Superior temporal gyrus (tissue), 1 donor: ENCODE measurements at regions not wholly inside any gene's neighbourhood (a gene's known extent, or its start where the extent isn't known, plus 50 kb on each side); places are given as distances from the start of the nearest gene placed in this dataset.
"Not testable (repeated sequence)": the region's sequence is repeated elsewhere in the genome, so short reads cannot be mapped to it uniquely, and the experiment has no call there.

Source experiments
- DNase-seq: peaks from one replicate; pipeline ENCODE4 v3.0.0-alpha.2; 2016; ENCODE audit errors: extremely low spot score

- DNase-seq, result not testable (repeated sequence)
These were observed 278.3 kb downstream of the PCDH17 start for GRCh38 chr13:57909833-57910232.

DNA sequence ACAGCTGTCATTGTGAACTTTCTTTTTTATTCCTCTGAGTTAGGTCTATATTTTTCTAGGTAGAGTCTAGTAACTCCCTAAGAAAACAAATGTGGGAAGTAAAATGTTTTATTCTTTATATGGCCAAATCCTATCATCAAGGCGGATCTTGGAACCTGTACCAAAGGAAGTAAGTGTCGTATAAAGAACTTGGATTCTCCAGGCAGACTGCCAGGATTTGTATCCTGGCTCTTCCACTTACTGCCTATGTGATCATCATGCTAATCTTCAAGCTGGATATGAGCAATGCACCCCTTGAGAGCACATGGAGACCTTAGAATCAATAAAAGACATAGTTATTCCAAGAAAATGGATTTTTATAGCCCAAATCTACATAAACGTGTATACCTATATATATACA is 286.5 kb downstream of the PCDH17 start:
- no peak for DNase-seq

GRCh38 chr13:57918913-57919312 is 287.4 kb downstream of the PCDH17 start:
- DNase-seq, result no peak

- no peak for DNase-seq
These were observed 293.7 kb downstream of the PCDH17 start for GRCh38 chr13:57925250-57925649.

- DNase-seq, result no peak
These were observed 294.2 kb downstream of the PCDH17 start for GRCh38 chr13:57925751-57926150.

GRCh38 chr13:57932061-57932460 is 300.5 kb downstream of the PCDH17 start:
- no peak for DNase-seq

DNA sequence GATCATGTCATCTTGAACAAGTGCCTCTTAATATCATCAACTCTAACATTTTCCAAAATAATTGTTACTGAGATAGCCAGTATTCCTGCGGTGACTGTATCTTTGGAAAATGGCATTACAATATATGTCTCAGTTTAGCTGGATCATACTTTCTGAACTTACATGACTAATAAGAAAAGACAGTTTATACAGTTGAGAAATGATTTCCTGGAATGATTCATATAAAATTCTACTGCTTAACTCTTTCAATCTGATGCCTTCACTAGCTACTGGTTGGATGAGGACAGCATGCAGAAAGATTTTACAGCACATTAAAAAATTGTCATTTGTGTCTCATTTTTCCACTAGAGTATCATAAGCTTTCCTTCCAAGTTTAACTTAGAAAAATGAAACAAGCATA is 302.1 kb downstream of the PCDH17 start:
- DNase-seq, result no peak

DNA sequence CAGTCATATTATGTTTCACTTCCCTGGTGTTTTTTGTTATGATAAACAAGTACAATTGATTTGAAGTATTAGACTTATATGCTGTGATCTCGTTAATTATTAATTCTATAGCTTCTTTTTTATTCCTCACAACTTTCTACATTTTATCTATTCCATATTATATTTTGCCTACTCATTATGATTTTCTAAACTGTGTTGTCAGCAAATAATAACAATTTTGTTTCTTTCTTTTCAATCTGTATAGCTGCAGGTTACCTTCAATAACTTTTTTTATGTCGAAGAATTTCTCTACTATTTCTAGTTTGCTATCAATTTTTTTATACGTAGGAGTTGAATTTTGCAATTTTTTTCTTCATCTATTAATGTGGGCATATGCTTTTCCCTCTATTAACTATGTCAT is 304.4 kb downstream of the PCDH17 start:
- no peak for DNase-seq

GRCh38 chr13:57946361-57946760 is 314.8 kb downstream of the PCDH17 start:
- no peak for DNase-seq

DNA sequence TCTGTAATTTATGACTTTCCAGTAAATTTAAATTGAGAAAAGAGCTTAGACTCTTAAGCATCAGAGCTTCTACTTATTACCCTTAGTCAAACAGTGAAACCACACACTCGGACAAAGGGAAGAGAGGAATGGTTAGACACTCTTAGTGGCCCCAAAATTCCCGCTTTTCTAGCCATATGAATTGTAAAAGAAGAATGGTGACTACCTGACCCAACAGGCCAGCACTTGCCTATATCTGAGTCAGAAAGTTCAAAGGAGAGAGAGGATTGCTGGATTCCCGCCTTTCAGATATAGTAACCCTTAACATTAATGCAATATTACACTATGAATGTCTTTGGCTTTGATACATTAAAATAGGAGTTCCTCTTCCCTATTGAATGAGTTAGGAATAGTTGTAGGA is 317.3 kb downstream of the PCDH17 start:
- DNase-seq, result no peak

- DNase-seq, result no peak
These were observed 338.4 kb downstream of the PCDH17 start for GRCh38 chr13:57969951-57970350.

DNA sequence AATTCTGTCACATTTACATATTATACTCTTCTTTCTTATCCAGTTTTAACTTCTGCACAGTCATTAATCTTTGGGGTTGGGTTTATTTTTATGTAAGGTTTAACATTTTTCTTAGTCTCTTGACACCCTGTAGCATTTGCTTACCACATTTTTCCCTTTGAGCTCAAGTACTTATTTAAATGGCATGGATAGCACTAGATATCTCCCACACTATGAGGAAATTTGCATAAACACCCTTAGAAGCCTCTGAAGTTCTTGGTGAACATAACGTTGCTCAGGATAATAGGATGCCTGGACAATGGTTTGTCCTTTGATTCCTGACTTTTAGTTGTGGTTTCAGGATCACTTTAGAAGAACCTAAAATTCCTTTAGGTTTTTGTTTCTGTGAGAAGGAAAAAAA is 338.9 kb downstream of the PCDH17 start:
- DNase-seq, result no peak

- no peak for DNase-seq
These were observed 351.2 kb downstream of the PCDH17 start for GRCh38 chr13:57982782-57983181.

GRCh38 chr13:57988276-57988675 is 356.7 kb downstream of the PCDH17 start:
- DNase-seq, result no peak

DNA sequence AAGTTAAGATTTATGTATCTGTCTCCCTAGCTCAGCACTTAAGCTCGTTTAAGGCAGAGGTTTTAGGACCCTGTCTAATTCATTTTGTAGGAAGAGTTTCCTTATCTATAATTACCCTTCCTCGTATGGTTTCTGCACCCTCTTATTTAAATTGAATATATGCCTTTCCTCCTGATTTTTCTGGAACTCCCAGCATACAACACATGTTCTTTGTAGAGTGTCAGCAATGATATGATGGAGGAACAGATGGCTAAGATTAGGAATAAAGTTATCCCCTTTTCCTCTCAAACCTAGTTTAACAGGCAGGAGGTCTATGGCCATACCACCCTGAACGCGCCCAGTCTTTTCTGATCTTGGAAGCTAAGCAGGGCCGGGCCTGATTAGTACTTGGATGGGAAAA is 359.5 kb downstream of the PCDH17 start:
- DNase-seq, result no peak

DNA sequence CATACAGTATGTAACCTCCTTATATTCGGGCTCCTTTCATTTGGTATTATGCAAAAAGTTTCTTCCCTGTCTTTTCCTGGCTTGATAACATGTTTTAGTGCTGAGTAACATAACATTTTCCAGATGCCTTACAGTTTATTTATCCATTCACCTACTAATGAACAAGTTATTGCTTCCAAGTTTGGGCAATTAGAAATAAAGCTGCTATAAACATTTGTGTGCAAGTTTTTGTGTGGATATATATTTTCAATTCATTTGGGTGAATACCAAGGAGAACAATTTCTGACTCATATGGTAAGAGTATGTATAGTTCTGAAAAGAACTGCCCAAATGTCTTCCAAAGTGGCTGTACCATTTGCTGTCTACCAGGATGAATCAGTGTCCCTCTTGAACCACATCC is 360.9 kb downstream of the PCDH17 start:
- DNase-seq, result no peak

- DNase-seq, result no peak
These were observed 365.2 kb downstream of the PCDH17 start for GRCh38 chr13:57996717-57997116.

DNA sequence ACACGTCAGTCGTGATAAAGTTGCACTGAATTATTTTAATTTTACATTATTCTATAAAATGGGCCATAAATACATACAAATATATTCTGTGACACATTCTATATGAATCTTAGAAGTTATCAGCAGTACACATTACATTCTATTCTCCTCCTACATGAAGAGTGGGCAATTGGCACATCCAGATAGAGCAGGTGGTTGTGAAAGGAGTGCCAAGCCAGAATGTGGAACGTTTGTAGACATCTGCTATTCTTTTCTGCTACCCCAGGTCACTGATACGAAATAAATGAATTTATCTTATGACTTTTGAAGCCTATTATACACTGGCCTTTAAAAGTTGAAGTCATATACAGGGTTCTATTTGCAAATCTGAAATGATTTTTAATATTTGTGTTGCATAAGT is 373.2 kb downstream of the PCDH17 start:
- DNase-seq, result no peak

DNA sequence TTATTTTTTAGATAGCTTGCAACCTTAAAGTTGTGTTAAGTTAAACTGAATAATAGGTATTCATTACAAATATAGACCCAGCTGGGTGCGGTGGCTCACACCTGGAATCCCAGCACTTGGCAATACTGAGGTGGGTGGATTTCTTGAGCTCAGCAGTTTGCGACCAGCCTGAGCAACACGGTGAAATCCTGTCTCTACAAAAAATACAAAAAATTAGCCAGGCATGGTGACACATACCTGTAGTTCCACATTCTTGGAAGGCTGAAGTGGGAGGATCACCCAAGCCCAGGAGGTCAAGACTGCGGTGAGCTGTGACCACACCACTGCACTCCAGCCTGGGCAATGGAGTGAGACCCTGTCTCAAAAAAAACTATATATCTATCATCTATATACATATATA is 386.5 kb downstream of the PCDH17 start:
- DNase-seq, result no peak

- DNase-seq, result no peak
These were observed 387.3 kb downstream of the PCDH17 start for GRCh38 chr13:58018865-58019264.

GRCh38 chr13:58024103-58024502 is 392.6 kb downstream of the PCDH17 start:
- no peak for DNase-seq

GRCh38 chr13:58025821-58026220 is 394.3 kb downstream of the PCDH17 start:
- no peak for DNase-seq

- no peak for DNase-seq
These were observed 401.3 kb downstream of the PCDH17 start for GRCh38 chr13:58032676-58033460.

DNA sequence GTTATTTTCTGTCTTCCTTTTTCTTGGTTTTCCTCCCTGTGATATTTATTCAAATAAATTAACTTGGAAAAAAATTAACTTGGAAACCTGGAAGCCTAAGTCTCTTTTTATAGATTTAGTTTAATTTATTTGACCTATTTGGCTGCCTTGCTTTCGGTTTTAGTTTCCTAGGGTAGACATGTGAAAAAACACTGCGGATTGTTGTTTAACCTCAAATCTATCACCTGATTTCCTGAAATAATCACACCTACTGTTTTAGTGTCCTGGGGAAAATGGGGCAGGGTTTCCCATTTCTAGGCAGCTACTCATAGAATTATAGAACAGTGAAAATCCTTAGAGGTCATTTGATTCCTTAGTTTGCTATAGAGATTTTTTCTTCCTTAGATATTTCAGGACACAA is 412.4 kb downstream of the PCDH17 start:
- no peak for DNase-seq
